GM18508 (cell line): ENCODE measurements at regions not wholly inside any gene's neighbourhood (a gene's known extent, or its start where the extent isn't known, plus 50 kb on each side); places are given as distances from the start of the nearest gene placed in this dataset.

Source experiments
- ATAC-seq: cut with Tn5 transposase; IDR thresholded peaks from one replicate; pipeline ENCODE4 v1.9.1; 2021; ENCODE audit warnings: moderate number of reproducible peaks; ENCODE audit not compliant: insufficient read depth, unreplicated experiment

GRCh38 chr3:102176333-102177050 lies 258.3 kb upstream of the ZPLD1 start:
- ATAC-seq, result no peak

- ATAC-seq, result no peak
These were observed 257.6 kb upstream of the ZPLD1 start for GRCh38 chr3:102177075-102177755.

- no peak for ATAC-seq
These were observed 256.0 kb upstream of the ZPLD1 start for GRCh38 chr3:102178817-102179216.

GRCh38 chr3:102179326-102180177 lies 255.3 kb upstream of the ZPLD1 start:
- no peak for ATAC-seq

- no peak for ATAC-seq
These were observed 254.4 kb upstream of the ZPLD1 start for GRCh38 chr3:102180280-102180931.

GRCh38 chr3:102181175-102181920 lies 253.5 kb upstream of the ZPLD1 start:
- no peak for ATAC-seq

- no peak for ATAC-seq
These were observed 252.7 kb upstream of the ZPLD1 start for GRCh38 chr3:102182162-102182561.

- ATAC-seq, result no peak
These were observed 251.6 kb upstream of the ZPLD1 start for GRCh38 chr3:102183186-102183585.

- no peak for ATAC-seq
These were observed 251.2 kb upstream of the ZPLD1 start for GRCh38 chr3:102183623-102184022.

- no peak for ATAC-seq
These were observed 245.3 kb upstream of the ZPLD1 start for GRCh38 chr3:102189541-102189940.

- no peak for ATAC-seq
These were observed 244.7 kb upstream of the ZPLD1 start for GRCh38 chr3:102189956-102190723.

- ATAC-seq, result no peak
These were observed 242.2 kb upstream of the ZPLD1 start for GRCh38 chr3:102192575-102192974.

GRCh38 chr3:102193255-102193654 lies 241.6 kb upstream of the ZPLD1 start:
- ATAC-seq, result no peak

GRCh38 chr3:102194001-102194400 lies 240.8 kb upstream of the ZPLD1 start:
- ATAC-seq, result no peak

- no peak for ATAC-seq
These were observed 240.1 kb upstream of the ZPLD1 start for GRCh38 chr3:102194760-102195159.

GRCh38 chr3:102195198-102195948 lies 239.4 kb upstream of the ZPLD1 start:
- no peak for ATAC-seq

- ATAC-seq, result no peak
These were observed 234.7 kb upstream of the ZPLD1 start for GRCh38 chr3:102200126-102200525.

GRCh38 chr3:102200560-102200959 lies 234.3 kb upstream of the ZPLD1 start:
- no peak for ATAC-seq
